Transverse colon (tissue), 3 donors: ENCODE measurements at regions not wholly inside any gene's neighbourhood (a gene's known extent, or its start where the extent isn't known, plus 50 kb on each side); places are given as distances from the start of the nearest gene placed in this dataset.

Experiments
- EP300 ChIP-seq: sonication (generic); formaldehyde crosslinking; IDR thresholded peaks from one replicate; pipeline ENCODE4 v1.6.1; 2017; ENCODE audit warnings: antibody characterized with exemption, low read depth
- POLR2AphosphoS5 ChIP-seq, 3 donors: sonication (generic); formaldehyde crosslinking; IDR thresholded peaks; one replicate each; pipeline ENCODE4 v1.6.1; 2016; ENCODE audit warnings: antibody characterized with exemption in 3 of 3

DNA sequence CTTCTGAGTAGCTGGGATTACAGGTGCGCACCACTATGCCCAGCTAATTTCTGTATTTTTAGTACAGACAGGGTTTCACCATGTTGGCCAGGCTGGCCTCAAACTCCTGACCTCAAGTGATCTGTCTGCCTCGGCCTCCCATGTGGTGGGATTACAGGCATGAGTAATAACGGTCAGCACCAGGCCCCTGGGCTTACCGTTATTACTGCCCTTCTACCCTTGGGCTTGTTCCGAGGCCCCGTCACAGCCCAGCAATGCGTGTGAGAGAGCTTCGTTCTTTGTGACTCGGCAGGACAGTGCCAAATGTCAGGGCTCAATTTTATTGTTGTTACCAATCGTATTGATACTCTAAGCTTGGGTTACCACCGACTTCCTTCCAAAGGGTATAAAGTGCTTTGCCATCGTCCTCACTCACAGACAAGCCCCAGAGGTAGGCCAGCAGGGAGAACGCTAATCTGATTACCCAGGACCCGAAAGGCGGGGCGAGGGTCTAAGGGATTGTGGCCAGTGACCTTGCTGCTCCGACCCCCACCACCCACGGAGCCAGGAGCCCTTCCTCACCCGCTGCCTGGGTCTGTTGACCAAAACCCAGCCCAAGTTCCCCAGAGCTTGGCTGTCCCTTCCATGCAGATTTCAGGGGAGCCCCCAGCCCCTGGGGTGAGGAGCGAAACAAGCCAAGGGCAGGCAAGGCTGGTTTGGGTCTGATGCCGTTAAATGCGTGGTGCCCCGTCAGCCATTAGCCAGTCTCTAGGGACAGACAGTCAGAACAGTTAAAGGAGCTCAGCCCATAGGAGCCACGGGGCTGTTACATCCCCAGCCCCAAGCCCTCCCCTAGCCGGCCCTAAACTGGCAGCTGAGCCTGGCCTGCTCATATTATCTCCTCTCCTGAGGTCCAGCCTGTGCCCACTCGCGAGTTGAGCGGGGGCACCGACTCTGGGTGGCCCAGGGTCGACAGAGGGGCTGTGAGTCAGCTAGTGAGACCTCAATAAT, 54.9 kb upstream of the CASZ1 start:
- TF ChIP-seq EP300, result no peak
- no peak for TF ChIP-seq POLR2AphosphoS5 (IDR thresholded peaks at IDR 0.05)
